ENCODE measurements at regions not wholly inside any gene's neighbourhood (a gene's known extent, or its start where the extent isn't known, plus 50 kb on each side); places are given as distances from the start of the nearest gene placed in this dataset.

DNA sequence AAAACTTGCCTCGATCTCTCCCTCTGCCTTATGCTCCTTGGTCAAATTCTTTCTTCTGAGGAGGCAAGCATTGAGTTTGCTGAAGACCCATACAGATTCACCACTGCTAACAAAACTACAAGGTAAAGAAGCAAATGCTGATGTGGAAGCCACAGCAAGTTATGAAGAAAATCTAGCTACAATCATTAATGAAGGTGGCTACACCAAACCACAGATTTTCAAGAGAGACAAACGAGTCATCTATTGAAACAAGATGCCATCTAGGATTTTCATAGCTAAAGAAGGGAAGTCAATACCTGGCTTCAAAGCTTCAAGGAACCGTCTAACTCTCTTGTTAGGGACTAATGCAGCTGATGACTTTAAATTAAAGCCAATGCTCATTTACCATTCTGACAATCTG is 203.2 kb downstream of the METTL4 start:
- H3K27ac ChIP-seq, result no peak overlapping the region
- TF ChIP-seq, protein P1, sequence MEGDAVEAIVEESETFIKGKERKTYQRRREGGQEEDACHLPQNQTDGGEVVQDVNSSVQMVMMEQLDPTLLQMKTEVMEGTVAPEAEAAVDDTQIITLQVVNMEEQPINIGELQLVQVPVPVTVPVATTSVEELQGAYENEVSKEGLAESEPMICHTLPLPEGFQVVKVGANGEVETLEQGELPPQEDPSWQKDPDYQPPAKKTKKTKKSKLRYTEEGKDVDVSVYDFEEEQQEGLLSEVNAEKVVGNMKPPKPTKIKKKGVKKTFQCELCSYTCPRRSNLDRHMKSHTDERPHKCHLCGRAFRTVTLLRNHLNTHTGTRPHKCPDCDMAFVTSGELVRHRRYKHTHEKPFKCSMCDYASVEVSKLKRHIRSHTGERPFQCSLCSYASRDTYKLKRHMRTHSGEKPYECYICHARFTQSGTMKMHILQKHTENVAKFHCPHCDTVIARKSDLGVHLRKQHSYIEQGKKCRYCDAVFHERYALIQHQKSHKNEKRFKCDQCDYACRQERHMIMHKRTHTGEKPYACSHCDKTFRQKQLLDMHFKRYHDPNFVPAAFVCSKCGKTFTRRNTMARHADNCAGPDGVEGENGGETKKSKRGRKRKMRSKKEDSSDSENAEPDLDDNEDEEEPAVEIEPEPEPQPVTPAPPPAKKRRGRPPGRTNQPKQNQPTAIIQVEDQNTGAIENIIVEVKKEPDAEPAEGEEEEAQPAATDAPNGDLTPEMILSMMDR (IDR thresholded peaks at IDR 0.05), result no peak
- no peak for TF ChIP-seq ZFX (IDR thresholded peaks at IDR 0.05; ENCODE audit: borderline replicate concordance)

DNA sequence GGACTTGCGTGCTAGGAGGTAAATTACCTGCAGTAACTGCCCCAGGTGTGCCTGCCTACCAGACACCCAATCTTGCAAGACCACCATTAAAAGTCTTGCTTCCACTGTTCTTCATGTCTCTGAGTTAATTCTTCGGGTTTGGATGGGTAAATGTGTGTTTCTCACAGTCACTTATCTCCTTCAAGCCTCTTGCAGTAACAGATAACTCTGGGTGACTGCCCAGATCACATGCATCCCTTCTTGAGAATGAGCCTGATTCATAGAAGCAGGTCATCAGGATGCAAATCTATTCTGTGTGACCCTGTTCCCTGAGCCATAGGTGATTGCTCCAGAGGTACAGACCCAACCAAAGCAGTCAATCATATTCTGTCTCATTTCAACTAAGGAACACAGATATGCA is 194.6 kb downstream of the METTL4 start:
- H3K27ac ChIP-seq, result no peak overlapping the region
- no peak for TF ChIP-seq ZFX (IDR thresholded peaks at IDR 0.05; ENCODE audit: borderline replicate concordance)
- TF ChIP-seq, protein P1 (IDR thresholded peaks at IDR 0.05), result no peak

DNA sequence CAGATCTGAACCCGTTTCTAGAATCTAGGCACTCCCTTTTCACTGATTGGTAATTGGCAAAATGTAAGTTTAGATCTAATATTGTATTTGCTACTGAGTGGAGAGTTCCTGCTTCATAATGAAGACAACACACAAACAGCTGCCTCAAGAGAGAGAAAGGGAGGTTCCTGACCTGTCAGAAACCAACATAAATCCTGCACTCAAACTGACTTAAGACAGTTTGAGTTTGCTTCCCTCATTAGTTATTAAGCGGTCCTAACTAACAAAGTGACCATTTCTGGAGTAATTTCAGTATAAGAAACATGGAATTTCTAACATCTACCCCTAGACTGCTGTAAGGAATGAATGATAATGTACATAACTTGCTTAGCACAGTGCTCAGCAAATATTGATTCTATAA is 191.2 kb downstream of the METTL4 start:
- TF ChIP-seq, protein P1 (IDR thresholded peaks at IDR 0.05), result no peak
- no peak for TF ChIP-seq ZFX (IDR thresholded peaks at IDR 0.05; ENCODE audit: borderline replicate concordance)
- H3K27ac ChIP-seq, result no peak overlapping the region

DNA sequence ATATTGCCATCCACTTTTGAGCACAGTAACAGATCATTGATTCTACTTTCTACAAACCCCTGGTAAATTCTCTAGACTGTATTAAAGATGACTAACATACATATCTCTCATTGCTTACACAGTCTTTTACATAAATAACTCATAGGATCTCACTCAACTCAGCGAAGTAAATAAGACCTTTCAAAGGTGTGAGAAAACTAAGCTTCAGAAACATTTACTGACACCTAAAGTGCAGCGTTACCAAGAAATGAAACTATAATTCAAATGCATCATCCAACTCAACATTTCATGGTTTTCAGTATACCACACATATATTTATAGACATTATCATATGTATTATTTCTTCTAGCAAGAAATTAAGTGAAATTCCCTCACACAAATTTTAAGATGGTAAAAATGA is 189.8 kb downstream of the METTL4 start:
- no peak overlapping the region for H3K27ac ChIP-seq
- no peak for TF ChIP-seq ZFX (IDR thresholded peaks at IDR 0.05; ENCODE audit: borderline replicate concordance)
- TF ChIP-seq, protein P1 (IDR thresholded peaks at IDR 0.05), result no peak

DNA sequence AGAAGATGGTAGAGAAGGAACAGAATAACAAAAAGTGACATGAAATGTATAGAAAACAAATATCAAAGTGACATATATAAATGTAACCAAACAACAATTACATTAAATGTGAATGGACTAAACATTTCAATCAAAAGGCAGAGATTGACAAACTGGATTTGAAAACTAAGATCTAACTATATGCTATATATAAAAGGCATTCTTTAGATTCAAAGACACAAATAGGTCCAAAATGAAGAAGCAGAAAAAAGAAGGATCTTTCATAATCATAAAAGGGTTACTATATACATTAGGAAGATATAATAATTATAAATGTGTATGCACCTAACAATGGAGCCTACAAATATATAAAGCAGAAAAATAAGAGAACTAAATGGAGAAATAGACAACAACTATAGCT is 183.7 kb downstream of the METTL4 start:
- no peak overlapping the region for H3K27ac ChIP-seq
- TF ChIP-seq, protein P1 (IDR thresholded peaks at IDR 0.05), result no peak
- no peak for TF ChIP-seq ZFX (IDR thresholded peaks at IDR 0.05; ENCODE audit: borderline replicate concordance)

DNA sequence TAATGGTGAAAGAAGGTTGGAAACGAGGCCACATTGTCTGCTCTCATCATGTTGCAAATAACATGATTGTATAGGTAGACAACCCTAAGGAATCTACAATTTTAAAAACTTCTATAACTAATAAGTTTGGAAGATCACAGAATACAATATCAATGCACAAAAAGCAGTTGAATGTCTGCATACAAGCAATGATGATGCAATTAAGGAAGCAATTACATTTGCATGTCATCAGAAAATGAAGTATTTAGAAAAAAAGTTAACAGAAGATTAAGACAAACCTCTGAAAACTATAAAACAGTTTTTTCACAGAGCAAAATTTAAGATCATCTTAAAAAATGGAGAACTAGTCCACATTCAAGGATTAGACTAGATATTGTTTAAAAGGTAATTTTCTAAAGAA is 181.1 kb downstream of the METTL4 start:
- TF ChIP-seq, protein P1 (IDR thresholded peaks at IDR 0.05), result no peak
- TF ChIP-seq ZFX (IDR thresholded peaks at IDR 0.05; ENCODE audit: borderline replicate concordance), result no peak
- no peak overlapping the region for H3K27ac ChIP-seq

DNA sequence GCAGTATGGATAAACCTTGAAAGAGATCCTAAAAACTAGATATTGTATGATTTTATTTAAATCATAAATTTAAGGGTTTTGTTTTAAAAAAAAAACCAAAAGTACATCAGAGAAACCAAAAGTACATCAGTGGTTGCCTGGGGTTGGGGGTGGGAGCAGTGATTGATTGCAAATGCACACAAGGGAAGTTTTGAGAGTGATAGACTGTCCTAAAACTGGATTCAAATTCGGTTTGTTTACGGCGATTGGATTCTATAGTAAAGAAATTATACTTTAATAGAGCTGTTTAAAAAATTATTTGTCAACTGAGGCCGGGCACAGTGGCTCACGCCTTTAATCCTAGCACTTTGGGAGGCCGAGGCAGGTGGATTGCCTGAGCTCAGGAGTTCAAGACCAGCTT is 179.8 kb downstream of the METTL4 start:
- no peak overlapping the region for H3K27ac ChIP-seq

More for the DNA sequence above, 179.8 kb downstream of the METTL4 start:
- TF ChIP-seq ZFX (IDR thresholded peaks at IDR 0.05; ENCODE audit: borderline replicate concordance), result no peak
- TF ChIP-seq, protein P1 (IDR thresholded peaks at IDR 0.05), result no peak

Data from 22Rv1 (cell line).